GM13977 (cell line): ENCODE measurements at regions not wholly inside any gene's neighbourhood (a gene's known extent, or its start where the extent isn't known, plus 50 kb on each side); places are given as distances from the start of the nearest gene placed in this dataset.

Experiments used
- DNase-seq: peaks from one replicate; pipeline ENCODE4 v3.0.0; 2012; ENCODE audit warnings: low spot score
- in situ Hi-C: fragments of 300-500 bp; cut with MboI; formaldehyde crosslinking; loops from one replicate; pipeline ENCODE4 v1.12.0; 2022; ENCODE audit warnings: low sequenced_read_pairs, low pct_unique_long_range_greater_than_20kb, mixed read lengths, inconsistent platforms; ENCODE audit not compliant: unreplicated experiment
- TF ChIP-seq, protein P1 (sequence below): IDR thresholded peaks from 2 replicates; pipeline ENCODE4 v1.5.1; 2012; ENCODE audit warnings: mild to moderate bottlenecking, control low read depth; ENCODE audit not compliant: insufficient read depth; ENCODE audit errors: extremely low read depth, missing control alignments

DNA sequence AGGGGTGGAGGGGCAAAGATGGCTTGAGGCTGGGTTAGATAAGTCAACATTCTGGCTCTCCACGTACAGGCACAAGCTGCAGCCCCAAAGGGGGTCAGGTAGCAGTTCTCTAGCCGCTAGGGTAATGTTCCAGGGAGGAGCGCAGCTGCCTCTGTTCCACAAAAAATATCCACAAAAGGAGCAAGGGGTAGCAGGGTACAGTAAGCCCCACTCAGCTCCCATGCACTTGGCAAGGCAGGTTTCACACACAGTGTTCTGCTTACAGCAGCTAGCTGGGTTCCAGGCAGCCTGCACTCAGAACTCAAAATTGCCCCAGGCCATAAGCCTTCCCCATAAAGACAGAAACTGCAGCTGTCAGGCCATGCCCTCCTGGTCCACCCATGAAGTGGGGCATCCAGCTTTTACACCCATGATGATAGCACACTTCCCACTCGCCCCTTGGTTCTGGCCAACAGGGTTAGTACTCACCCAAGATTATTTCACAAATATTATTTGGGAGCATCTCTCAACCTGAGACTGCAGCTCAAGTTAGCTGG is 130.0 kb downstream of the CYSLTR2 start:
- no peak for DNase-seq
- TF ChIP-seq, protein P1, sequence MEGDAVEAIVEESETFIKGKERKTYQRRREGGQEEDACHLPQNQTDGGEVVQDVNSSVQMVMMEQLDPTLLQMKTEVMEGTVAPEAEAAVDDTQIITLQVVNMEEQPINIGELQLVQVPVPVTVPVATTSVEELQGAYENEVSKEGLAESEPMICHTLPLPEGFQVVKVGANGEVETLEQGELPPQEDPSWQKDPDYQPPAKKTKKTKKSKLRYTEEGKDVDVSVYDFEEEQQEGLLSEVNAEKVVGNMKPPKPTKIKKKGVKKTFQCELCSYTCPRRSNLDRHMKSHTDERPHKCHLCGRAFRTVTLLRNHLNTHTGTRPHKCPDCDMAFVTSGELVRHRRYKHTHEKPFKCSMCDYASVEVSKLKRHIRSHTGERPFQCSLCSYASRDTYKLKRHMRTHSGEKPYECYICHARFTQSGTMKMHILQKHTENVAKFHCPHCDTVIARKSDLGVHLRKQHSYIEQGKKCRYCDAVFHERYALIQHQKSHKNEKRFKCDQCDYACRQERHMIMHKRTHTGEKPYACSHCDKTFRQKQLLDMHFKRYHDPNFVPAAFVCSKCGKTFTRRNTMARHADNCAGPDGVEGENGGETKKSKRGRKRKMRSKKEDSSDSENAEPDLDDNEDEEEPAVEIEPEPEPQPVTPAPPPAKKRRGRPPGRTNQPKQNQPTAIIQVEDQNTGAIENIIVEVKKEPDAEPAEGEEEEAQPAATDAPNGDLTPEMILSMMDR: no peak
- in situ Hi-C loops: no loop called here

DNA sequence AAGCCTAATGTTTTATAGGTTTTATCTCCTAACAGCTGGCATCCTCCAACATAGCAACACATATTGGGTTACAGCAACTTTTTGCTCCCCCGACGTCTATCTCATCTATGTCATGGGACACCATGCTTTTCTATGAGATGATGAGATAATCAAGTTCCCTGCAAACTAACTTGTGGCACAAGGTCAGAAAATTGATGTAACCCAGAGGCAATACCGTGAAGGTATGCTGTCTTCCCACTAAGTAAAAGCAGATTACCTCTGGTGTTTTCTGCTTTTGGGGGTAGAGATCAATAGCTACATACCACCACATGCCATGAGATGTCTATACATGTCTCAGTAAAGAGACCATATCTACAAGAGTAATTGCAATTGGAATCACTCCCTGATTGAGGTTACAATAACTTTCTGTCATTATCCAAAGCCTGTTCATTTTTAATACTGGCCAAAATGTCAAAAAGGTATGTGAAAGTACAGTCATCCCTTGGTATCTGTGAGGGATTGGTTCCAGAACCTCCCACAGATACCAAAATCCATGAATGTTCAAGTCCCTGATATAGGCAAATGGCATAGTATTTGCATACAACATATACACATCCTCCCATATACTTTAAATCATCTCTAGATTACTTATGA is 131.3 kb downstream of the CYSLTR2 start:
- in situ Hi-C loops: no loop called here
- TF ChIP-seq, protein P1: no peak
- DNase-seq: no peak

DNA sequence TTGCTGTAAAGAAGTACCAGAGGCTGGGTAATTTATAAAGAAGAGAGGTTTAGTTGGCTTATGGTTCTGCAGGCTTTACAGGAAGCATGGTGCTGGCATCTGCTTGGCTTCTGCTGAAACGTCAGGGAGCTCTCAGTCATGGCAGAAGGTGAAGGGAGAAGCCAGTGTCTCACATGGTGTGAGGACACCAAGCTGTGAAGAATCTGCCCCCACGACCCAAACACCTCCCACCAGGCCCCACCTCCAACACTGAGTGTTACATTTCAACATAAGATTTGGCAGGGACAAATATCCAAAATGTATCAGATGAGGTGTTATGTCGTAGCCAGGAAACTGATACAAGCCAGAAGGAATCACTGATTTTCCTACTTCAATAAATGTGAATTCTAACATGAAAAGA is 136.5 kb downstream of the CYSLTR2 start:
- TF ChIP-seq, protein P1: no peak
- in situ Hi-C loops: no loop called here
- DNase-seq: no peak

DNA sequence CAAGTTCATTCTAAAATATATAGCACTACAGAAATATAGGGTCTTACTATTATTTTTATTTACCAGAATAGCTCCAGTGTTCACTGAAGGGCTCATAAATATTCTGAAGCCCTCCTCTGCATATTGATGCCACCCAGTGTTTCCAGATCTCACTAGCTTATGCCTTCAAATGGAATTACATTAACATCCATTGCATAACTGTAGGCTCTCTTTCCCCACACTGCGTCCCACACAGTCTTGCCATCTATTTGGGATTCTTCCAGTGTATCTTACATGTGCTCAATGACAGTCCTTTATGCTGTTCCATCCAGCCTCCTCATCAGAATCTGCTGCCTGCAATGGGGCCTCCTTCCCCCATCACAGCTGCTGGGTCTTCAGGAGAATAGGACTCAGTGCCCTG is 137.2 kb downstream of the CYSLTR2 start:
- DNase-seq: no peak
- TF ChIP-seq, protein P1: no peak
- in situ Hi-C loops: no loop called here

DNA sequence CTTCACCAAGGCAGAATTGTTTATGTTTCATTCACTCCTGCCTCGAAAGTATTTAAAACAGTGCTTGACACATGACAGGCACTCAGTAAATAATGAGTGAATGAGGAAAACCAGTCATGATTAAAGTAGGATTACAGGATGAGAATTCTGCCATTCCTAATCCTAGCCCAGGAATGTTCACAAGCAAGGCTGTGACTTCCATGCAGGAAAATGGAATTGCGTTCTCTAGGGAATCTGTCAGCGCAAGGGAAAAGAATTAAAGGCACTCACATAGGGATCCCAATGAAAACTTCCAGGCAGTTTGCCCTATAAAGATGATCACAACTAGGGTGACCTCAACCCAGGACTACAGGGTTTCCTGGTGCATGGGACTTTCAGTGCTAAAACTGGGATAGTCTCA is 143.4 kb downstream of the CYSLTR2 start:
- no peak for DNase-seq
- in situ Hi-C loops: no loop called here
- TF ChIP-seq, protein P1: no peak

DNA sequence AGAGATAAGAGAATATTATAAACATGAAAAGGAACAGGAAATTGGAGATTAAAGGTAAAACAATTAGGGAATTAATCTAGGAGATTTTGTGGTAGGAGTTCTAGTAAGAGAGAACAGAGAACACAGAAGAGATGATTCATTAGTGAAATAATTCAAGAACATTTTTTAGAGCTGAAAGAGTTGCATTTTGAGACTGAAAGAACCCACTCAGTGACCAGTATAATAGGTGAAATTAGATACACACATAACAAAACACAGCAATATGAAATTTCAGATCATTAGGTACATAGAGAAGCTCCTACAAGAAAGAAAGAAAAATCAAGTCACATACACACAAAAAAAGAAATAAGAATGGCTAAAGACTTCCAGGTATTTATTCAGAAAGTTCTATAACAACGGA is 144.0 kb downstream of the CYSLTR2 start:
- in situ Hi-C loops: no loop called here
- TF ChIP-seq, protein P1: no peak
- no peak for DNase-seq
